ENCODE measurements at regions not wholly inside any gene's neighbourhood (a gene's known extent, or its start where the extent isn't known, plus 50 kb on each side); places are given as distances from the start of the nearest gene placed in this dataset.
"Not testable (repeated sequence)": the region's sequence is repeated elsewhere in the genome, so short reads cannot be mapped to it uniquely, and the experiment has no call there.

- DNase-seq: not testable (repeated sequence)
Measured at GRCh38 chr4:170682087-170682486, 592.3 kb upstream of the AADAT start.

GRCh38 chr4:170675568-170676262 is 586.0 kb upstream of the AADAT start:
- DNase-seq: no peak

GRCh38 chr4:170674176-170674575 is 584.4 kb upstream of the AADAT start:
- DNase-seq: no peak

GRCh38 chr4:170672381-170672965 is 582.7 kb upstream of the AADAT start:
- no peak for DNase-seq

- no peak for DNase-seq
Measured at GRCh38 chr4:170671171-170671570, 581.4 kb upstream of the AADAT start.

- DNase-seq: no peak
Measured at GRCh38 chr4:170667814-170668213, 578.1 kb upstream of the AADAT start.

GRCh38 chr4:170666909-170667308 is 577.2 kb upstream of the AADAT start:
- no peak for DNase-seq

- DNase-seq: no peak
Measured at GRCh38 chr4:170662250-170662649, 572.5 kb upstream of the AADAT start.

- DNase-seq: no peak
Measured at GRCh38 chr4:170657761-170658160, 568.0 kb upstream of the AADAT start.

GRCh38 chr4:170656506-170656905 is 566.8 kb upstream of the AADAT start:
- DNase-seq: no peak

- no peak for DNase-seq
Measured at GRCh38 chr4:170652571-170652970, 562.8 kb upstream of the AADAT start.

- DNase-seq: no peak
Measured at GRCh38 chr4:170651786-170652185, 562.0 kb upstream of the AADAT start.

- DNase-seq: no peak
Measured at GRCh38 chr4:170627418-170627817, 537.7 kb upstream of the AADAT start.

GRCh38 chr4:170623899-170624298 is 534.1 kb upstream of the AADAT start:
- DNase-seq: no peak

- DNase-seq: no peak
Measured at GRCh38 chr4:170610434-170610833, 520.7 kb upstream of the AADAT start.

- DNase-seq: no peak
Measured at GRCh38 chr4:170599894-170600293, 510.1 kb upstream of the AADAT start.

GRCh38 chr4:170591076-170591475 is 501.3 kb upstream of the AADAT start:
- no peak for DNase-seq

GRCh38 chr4:170589597-170590191 is 499.9 kb upstream of the AADAT start:
- DNase-seq: peak in 1 of 2 experiments; percentile 6

GRCh38 chr4:170581969-170582368 is 492.2 kb upstream of the AADAT start:
- DNase-seq: no peak

GRCh38 chr4:170581322-170581721 is 491.6 kb upstream of the AADAT start:
- DNase-seq: no peak

GRCh38 chr4:170580651-170581050 is 490.9 kb upstream of the AADAT start:
- no peak for DNase-seq

GRCh38 chr4:170538821-170539473 is 449.2 kb upstream of the AADAT start:
- no peak for DNase-seq

GRCh38 chr4:170529748-170530722 is 440.3 kb upstream of the AADAT start:
- DNase-seq: no peak
